GM10248 (cell line): ENCODE measurements at regions not wholly inside any gene's neighbourhood (a gene's known extent, or its start where the extent isn't known, plus 50 kb on each side); places are given as distances from the start of the nearest gene placed in this dataset.

Experiments
- CTCF ChIA-PET: fragments of 300-600 bp; sonication (Branson Sonifier 250); formaldehyde crosslinking; extraction: SDS; loops from one replicate; lab custom pipeline; 2021; ENCODE audit warnings: antibody characterized with exemption; lab: Yijun Ruan, JAX
- POLR2A ChIA-PET: fragments of 350-650 bp; sonication (Branson Sonifier 250); formaldehyde crosslinking; extraction: SDS; loops from one replicate; lab custom pipeline; 2020; ENCODE audit warnings: antibody characterized with exemption; lab: Yijun Ruan, JAX
- DNase-seq: peaks from one replicate; pipeline ENCODE4 v3.0.0; 2012; ENCODE audit errors: extremely low spot score
- TF ChIP-seq, protein P1 (sequence below): IDR thresholded peaks from 2 replicates; pipeline ENCODE4 v1.5.1; 2012; ENCODE audit warnings: mild to moderate bottlenecking, low read depth; ENCODE audit errors: extremely low read depth, missing control alignments, control extremely low read depth

- no peak for DNase-seq
- TF ChIP-seq, protein P1, sequence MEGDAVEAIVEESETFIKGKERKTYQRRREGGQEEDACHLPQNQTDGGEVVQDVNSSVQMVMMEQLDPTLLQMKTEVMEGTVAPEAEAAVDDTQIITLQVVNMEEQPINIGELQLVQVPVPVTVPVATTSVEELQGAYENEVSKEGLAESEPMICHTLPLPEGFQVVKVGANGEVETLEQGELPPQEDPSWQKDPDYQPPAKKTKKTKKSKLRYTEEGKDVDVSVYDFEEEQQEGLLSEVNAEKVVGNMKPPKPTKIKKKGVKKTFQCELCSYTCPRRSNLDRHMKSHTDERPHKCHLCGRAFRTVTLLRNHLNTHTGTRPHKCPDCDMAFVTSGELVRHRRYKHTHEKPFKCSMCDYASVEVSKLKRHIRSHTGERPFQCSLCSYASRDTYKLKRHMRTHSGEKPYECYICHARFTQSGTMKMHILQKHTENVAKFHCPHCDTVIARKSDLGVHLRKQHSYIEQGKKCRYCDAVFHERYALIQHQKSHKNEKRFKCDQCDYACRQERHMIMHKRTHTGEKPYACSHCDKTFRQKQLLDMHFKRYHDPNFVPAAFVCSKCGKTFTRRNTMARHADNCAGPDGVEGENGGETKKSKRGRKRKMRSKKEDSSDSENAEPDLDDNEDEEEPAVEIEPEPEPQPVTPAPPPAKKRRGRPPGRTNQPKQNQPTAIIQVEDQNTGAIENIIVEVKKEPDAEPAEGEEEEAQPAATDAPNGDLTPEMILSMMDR: no peak
- CTCF ChIA-PET: no interaction called here
Measured at GRCh38 chr3:1703169-1703568, 395.5 kb upstream of the CNTN4 start.

DNA sequence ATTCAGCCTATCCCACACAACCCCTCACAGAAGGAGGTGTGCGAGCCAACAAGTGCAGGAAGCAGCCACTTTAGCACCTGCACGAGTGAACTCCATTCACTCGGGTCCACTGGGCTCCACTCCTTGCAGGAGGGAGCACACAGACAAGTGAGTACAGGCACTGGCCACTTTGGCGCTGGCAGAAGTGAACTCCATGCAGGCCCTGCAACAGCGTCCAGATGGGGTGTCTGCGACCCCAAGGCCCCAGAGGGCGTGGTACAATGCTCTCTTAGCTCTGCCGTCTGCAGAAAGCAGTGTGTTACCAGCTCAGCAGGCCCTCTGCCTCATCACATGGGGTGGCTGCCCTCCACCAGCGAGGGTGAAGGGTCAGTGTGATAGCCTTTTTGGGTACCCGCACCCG is 388.0 kb upstream of the CNTN4 start:
- TF ChIP-seq, protein P1: no peak
- no peak for DNase-seq
- POLR2A ChIA-PET: no interaction called here
- CTCF ChIA-PET: no interaction called here

More at GRCh38 chr3:1703169-1703568, 395.5 kb upstream of the CNTN4 start:
- POLR2A ChIA-PET: no interaction called here

DNA sequence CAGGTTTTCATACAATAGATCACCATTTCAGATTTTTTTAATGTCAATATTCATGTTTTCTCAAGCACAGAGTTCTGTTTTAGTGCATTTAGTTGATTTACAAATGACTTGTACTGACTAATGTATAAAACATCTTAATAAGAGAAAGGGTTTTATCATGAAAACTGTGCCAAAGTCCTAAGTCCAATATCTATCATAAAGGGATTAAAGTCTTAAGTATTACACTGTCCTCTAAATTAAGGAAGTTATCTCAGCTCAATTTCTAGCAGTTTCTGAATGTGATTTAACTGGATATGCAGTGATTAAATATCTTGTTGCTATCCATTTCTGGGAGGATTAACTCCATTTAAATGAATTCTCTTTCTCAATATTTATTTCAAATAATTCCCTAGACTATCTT is 381.1 kb upstream of the CNTN4 start:
- ChIA-PET CTCF (interaction anchor here (1.6 kb wide), 1 partner anchor 16 kb away, joined by 3 read pairs; no protein-coding TSS in a partner anchor), POLR2A (no interaction called here)
- TF ChIP-seq, protein P1: no peak
- no peak for DNase-seq

GRCh38 chr3:1723726-1724125 is 374.9 kb upstream of the CNTN4 start:
- ChIA-PET CTCF (no interaction called here), POLR2A (no interaction called here)
- no peak for DNase-seq
- TF ChIP-seq, protein P1: no peak

- TF ChIP-seq, protein P1: no peak
- ChIA-PET POLR2A (no interaction called here), CTCF (no interaction called here)
- no peak for DNase-seq
Measured at GRCh38 chr3:1726741-1727140, 371.9 kb upstream of the CNTN4 start.

DNA sequence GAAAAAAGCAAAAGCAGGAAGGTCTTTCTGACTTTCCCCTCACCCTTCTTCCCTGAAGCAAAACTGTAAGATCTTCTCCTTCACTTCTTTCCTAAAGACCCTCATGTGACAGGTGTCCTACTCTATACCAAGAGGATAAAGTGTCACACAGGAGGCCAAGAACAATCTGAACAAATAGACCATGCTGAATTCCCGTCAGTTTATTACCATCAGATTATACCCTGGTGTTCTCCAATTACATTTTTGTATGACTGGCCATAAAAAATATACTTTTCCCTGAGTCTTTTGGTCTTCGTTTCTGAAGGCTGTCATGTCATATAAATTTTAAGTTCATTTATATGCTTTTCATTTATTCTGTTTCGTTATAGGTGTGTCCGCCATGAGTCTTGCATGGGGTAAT is 371.4 kb upstream of the CNTN4 start:
- ChIA-PET CTCF (no interaction called here), POLR2A (no interaction called here)
- TF ChIP-seq, protein P1: no peak
- no peak for DNase-seq

- no peak for DNase-seq
- CTCF ChIA-PET: no interaction called here
- POLR2A ChIA-PET: no interaction called here
- TF ChIP-seq, protein P1: no peak
Measured at GRCh38 chr3:1728510-1728909, 370.2 kb upstream of the CNTN4 start.
